ENCODE measurements at regions not wholly inside any gene's neighbourhood (a gene's known extent, or its start where the extent isn't known, plus 50 kb on each side); places are given as distances from the start of the nearest gene placed in this dataset.
A peak's percentile ranks its signal among the peaks of the same experiment; 100 is the strongest.
"Not testable (repeated sequence)": the region's sequence is repeated elsewhere in the genome, so short reads cannot be mapped to it uniquely, and the experiment has no call there.

- ATAC-seq (ENCODE audit: low read depth) (no peak), DNase-seq (ENCODE audit: low spot score in 2 of 2) (no peak)
- no peaks in the 10 kb centered on the region for H3K27me3 Mint-ChIP-seq
- no peaks in the 10 kb centered on the region for H3K36me3 Mint-ChIP-seq
- no peaks in the 10 kb centered on the region for H3K4me1 Mint-ChIP-seq
- no peak overlapping the region for H3K4me3 Mint-ChIP-seq
- no peak overlapping the region for H3K27ac Mint-ChIP-seq
- H3K9me3 Mint-ChIP-seq, result no peaks in the 10 kb centered on the region
Measured at GRCh38 chr1:199472018-199472417, 555.5 kb upstream of the NR5A2 start.

- ATAC-seq (ENCODE audit: low read depth) (no peak), DNase-seq (ENCODE audit: low spot score in 2 of 2) (no peak)
- no peak overlapping the region for H3K4me3 Mint-ChIP-seq
- no peaks in the 10 kb centered on the region for H3K27me3 Mint-ChIP-seq
- H3K27ac Mint-ChIP-seq, result no peak overlapping the region
- no peaks in the 10 kb centered on the region for H3K9me3 Mint-ChIP-seq
- H3K36me3 Mint-ChIP-seq, result no peaks in the 10 kb centered on the region
- no peaks in the 10 kb centered on the region for H3K4me1 Mint-ChIP-seq
Measured at GRCh38 chr1:199472978-199473377, 554.5 kb upstream of the NR5A2 start.

DNA sequence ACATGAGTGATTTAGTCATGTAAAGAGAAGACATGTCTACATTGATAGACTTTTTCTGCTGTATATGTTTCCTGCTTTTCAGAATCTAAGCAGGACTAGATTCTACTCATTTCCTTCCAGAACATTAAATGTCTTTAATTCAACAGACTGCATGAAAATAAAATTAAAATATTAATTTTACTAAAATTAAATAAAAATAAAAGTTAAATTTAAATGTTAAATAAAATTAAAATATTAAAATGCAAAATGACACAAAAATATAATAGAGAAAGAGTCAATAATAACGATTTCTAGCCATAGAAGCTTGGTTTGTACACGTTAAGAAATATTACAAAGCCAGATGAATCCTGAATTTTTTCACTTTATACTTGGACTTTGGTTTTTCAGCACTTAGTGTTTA, 552.8 kb upstream of the NR5A2 start:
- Mint-ChIP-seq H3K4me1 (no peaks in the 10 kb centered on the region), H3K27ac (no peak overlapping the region), H3K9me3 (no peaks in the 10 kb centered on the region), H3K4me3 (no peak overlapping the region), H3K36me3 (no peaks in the 10 kb centered on the region), H3K27me3 (no peaks in the 10 kb centered on the region)
- DNase-seq (ENCODE audit: low spot score in 2 of 2), result no peak
- ATAC-seq (ENCODE audit: low read depth), result no peak

DNA sequence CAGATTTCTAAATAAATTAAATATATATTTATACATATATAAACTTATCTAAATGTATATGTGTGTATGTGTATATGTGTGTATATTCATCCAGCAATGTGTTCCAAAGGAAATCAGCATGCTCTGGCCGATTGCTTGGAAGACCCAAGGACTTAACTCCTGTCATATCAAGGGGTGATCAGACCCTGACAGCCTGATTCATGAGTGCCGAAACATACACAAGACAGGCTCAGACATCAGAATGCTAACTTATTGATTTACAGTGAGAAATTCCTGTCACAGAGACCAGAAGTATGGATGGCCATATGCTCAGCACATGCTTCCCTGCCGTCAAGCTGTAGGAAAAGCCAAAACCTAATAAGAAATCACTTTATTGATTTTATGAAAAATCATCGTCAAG, 545.1 kb upstream of the NR5A2 start:
- ATAC-seq (ENCODE audit: low read depth) (no peak), DNase-seq (ENCODE audit: low spot score in 2 of 2) (no peak)
- Mint-ChIP-seq H3K27ac (no peak overlapping the region), H3K9me3 (peaks cover 5% of the 10 kb centered on the region), H3K4me3 (no peak overlapping the region), H3K4me1 (peaks cover 2% of the 10 kb centered on the region), H3K27me3 (no peaks in the 10 kb centered on the region), H3K36me3 (no peaks in the 10 kb centered on the region)

DNA sequence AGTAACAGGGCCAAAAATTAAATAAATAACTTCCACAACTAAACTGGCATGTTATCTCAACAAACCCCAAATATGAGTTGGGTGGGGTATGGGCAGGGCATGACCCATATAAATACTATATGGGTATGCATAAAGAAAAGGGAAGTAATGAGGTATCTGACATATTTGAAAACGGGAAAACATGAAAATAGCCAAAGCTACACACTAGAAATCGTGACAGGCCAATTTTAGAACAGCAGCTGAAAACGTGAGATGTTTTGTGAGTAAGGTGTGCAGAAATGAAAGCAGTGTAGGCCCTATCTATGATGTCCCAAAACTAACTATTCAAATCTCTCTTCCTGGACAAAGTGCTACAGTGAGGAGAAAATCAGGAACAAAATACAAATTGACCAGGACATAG, 537.9 kb upstream of the NR5A2 start:
- no peak overlapping the region for H3K4me3 Mint-ChIP-seq
- no peaks in the 10 kb centered on the region for H3K27me3 Mint-ChIP-seq
- DNase-seq (ENCODE audit: low spot score in 2 of 2) (no peak), ATAC-seq (ENCODE audit: low read depth) (peak; percentile 26)
- H3K4me1 Mint-ChIP-seq, result peaks cover 7% of the 10 kb centered on the region
- H3K9me3 Mint-ChIP-seq, result peaks cover 7% of the 10 kb centered on the region
- peak overlapping the region; percentile 60 for H3K27ac Mint-ChIP-seq
- peaks cover 2% of the 10 kb centered on the region for H3K36me3 Mint-ChIP-seq

DNA sequence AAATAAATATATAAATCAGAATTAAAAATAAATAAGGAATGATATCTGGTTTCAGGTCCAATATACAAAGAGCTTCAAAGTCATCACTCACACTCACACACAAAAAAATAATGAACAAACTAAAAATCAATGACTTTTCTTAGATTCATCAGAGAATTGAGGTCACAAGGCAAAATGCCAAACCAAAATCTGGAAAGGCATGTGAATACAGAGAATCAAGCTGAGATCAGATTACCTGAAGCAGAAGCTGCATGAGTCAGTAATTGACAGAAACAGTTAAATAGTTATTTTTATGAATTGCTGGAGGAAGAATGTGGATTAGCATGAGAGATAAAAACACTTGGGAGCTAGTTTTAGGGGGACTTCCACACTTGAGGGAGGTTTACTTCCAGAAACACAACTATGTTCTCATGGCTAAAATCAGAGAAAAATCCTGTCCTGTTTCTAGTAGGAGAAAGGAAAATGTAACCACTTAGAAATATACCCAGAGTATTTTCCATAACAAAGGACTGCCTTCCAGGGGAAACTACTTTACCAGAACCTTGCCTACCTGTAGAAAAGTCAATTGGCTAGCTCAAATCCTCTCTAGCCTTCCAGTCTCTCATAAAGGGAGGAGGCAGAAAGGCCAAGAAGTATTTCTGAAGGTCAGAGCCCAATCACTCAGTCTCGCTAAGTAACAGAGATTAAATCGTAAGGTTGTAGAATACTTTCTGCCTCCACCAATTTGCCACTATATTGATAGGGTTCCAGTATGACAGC, 536.6 kb upstream of the NR5A2 start:
- peaks cover 7% of the 10 kb centered on the region for H3K36me3 Mint-ChIP-seq
- H3K27ac Mint-ChIP-seq, result no peak overlapping the region
- H3K4me1 Mint-ChIP-seq, result peaks cover 7% of the 10 kb centered on the region
- ATAC-seq (ENCODE audit: low read depth), result no peak
- peaks cover 10% of the 10 kb centered on the region for H3K9me3 Mint-ChIP-seq
- no peak overlapping the region for H3K4me3 Mint-ChIP-seq
- H3K27me3 Mint-ChIP-seq, result no peaks in the 10 kb centered on the region
- no peak for DNase-seq (ENCODE audit: low spot score in 2 of 2)

DNA sequence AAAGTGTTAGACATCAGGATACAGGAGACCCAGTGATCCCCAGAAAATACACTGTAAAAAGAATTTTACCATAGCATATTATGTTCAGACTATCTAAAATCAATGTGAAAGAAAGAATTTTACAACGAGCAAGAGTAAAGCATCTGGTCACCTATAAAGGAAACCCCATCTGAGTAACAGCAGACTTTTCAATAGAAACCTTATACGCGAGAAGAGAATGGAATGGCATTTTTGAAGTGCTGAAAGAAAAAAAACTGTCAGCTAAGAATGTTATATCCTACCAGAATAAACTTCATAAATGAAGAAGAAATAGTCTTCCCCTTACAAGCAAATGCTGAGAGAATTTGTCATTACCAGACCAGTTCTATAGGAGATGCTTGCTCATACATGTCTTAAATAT, 532.1 kb upstream of the NR5A2 start:
- no peak overlapping the region for H3K4me3 Mint-ChIP-seq
- H3K9me3 Mint-ChIP-seq, result peaks cover 18% of the 10 kb centered on the region
- ATAC-seq (ENCODE audit: low read depth) (no peak), DNase-seq (ENCODE audit: low spot score in 2 of 2) (no peak)
- H3K27ac Mint-ChIP-seq, result no peak overlapping the region
- peaks cover 11% of the 10 kb centered on the region for H3K36me3 Mint-ChIP-seq
- peaks cover 17% of the 10 kb centered on the region for H3K4me1 Mint-ChIP-seq
- no peaks in the 10 kb centered on the region for H3K27me3 Mint-ChIP-seq

DNA sequence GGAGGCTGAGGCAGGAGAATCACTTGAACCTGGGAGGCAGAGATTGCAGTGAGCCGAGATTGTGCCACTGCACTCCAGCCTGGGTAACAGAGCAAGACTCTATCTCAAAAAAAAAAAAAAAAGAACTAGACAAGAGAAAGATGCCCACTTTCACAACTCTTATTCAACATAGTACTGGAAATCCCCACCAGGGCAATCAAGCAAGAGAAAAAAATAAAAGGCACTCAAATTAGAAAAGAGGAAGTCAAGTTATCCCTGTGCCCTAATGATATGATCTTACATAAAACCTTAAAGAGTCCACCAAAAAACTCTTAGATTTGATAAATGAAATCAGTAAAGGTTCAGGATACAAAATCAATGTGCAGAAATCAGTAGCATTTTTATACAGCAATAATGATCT, 528.7 kb upstream of the NR5A2 start:
- peak; percentile 93 for ATAC-seq (ENCODE audit: low read depth)
- H3K27ac Mint-ChIP-seq, result peak overlapping the region; percentile 28
- H3K36me3 Mint-ChIP-seq, result not testable (repeated sequence)

DNA sequence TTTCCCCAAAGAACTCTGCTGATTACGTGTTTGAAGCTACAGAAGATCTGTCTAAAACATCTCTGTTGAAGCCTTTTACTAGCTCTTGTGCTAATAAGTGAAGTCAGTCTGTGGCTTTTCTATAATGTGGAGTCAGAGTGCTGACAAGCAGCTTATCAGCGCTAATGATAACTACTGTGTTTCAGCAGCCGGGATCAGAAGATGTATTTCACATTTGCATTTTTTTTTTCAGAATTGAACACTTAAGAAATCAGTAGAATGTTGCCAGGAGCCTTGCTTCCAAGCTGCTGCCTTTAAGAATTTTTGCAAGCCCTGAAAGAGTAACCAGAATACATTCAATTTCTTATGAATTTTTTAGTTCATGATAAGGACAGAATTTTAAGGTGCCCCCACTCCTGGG, 519.4 kb upstream of the NR5A2 start:
- no peak overlapping the region for H3K4me3 Mint-ChIP-seq
- H3K9me3 Mint-ChIP-seq, result peaks cover 2% of the 10 kb centered on the region
- DNase-seq (ENCODE audit: low spot score in 2 of 2), result no peak
- H3K27me3 Mint-ChIP-seq, result peaks cover 2% of the 10 kb centered on the region
- no peaks in the 10 kb centered on the region for H3K36me3 Mint-ChIP-seq
- peaks cover 14% of the 10 kb centered on the region for H3K4me1 Mint-ChIP-seq
- no peak overlapping the region for H3K27ac Mint-ChIP-seq
- ATAC-seq (ENCODE audit: low read depth), result no peak

More for the DNA sequence above, 528.7 kb upstream of the NR5A2 start:
- not testable (repeated sequence) for H3K27me3 Mint-ChIP-seq
- Mint-ChIP-seq H3K4me1 (peaks cover 17% of the 10 kb centered on the region), H3K9me3 (peaks cover 21% of the 10 kb centered on the region), H3K4me3 (peak overlapping the region; percentile 69)
- peak in 1 of 2 donors; percentile 44 for DNase-seq (ENCODE audit: low spot score in 2 of 2)

- Mint-ChIP-seq H3K4me1 (peaks cover 14% of the 10 kb centered on the region), H3K4me3 (no peak overlapping the region), H3K27ac (no peak overlapping the region), H3K27me3 (peaks cover 2% of the 10 kb centered on the region), H3K36me3 (no peaks in the 10 kb centered on the region), H3K9me3 (no peaks in the 10 kb centered on the region)
- ATAC-seq (ENCODE audit: low read depth) (no peak), DNase-seq (ENCODE audit: low spot score in 2 of 2) (no peak)
Measured at GRCh38 chr1:199508653-199509052, 518.9 kb upstream of the NR5A2 start.

DNA sequence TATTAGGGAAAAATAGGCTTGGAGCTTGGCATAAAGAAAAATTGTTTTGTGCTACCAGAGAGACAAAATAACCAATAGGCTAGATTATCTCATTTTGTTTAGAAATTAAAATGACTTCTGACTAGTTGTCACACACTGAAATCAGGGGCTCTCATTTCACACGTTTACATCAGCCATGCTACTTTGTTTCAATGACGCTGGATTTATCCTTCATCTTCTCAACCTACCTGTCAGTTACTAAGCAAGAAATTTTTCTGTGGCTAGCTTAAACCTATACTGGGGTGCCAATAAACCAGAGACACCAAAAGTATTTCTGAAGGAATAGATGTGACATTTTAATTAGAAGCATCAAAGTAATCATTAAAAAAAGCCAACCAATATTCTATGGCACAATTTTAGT, 518.1 kb upstream of the NR5A2 start:
- ATAC-seq (ENCODE audit: low read depth), result no peak
- Mint-ChIP-seq H3K4me3 (no peak overlapping the region), H3K27me3 (peaks cover 2% of the 10 kb centered on the region), H3K4me1 (peaks cover 14% of the 10 kb centered on the region), H3K27ac (no peak overlapping the region), H3K9me3 (no peaks in the 10 kb centered on the region), H3K36me3 (no peaks in the 10 kb centered on the region)
- no peak for DNase-seq (ENCODE audit: low spot score in 2 of 2)

GRCh38 chr1:199510314-199510713, 517.2 kb upstream of the NR5A2 start:
- H3K4me1 Mint-ChIP-seq, result peaks cover 14% of the 10 kb centered on the region
- H3K9me3 Mint-ChIP-seq, result no peaks in the 10 kb centered on the region
- no peak overlapping the region for H3K4me3 Mint-ChIP-seq
- H3K27me3 Mint-ChIP-seq, result peaks cover 2% of the 10 kb centered on the region
- no peak for DNase-seq (ENCODE audit: low spot score in 2 of 2)
- ATAC-seq (ENCODE audit: low read depth), result peak; percentile 37
- no peaks in the 10 kb centered on the region for H3K36me3 Mint-ChIP-seq
- no peak overlapping the region for H3K27ac Mint-ChIP-seq

DNA sequence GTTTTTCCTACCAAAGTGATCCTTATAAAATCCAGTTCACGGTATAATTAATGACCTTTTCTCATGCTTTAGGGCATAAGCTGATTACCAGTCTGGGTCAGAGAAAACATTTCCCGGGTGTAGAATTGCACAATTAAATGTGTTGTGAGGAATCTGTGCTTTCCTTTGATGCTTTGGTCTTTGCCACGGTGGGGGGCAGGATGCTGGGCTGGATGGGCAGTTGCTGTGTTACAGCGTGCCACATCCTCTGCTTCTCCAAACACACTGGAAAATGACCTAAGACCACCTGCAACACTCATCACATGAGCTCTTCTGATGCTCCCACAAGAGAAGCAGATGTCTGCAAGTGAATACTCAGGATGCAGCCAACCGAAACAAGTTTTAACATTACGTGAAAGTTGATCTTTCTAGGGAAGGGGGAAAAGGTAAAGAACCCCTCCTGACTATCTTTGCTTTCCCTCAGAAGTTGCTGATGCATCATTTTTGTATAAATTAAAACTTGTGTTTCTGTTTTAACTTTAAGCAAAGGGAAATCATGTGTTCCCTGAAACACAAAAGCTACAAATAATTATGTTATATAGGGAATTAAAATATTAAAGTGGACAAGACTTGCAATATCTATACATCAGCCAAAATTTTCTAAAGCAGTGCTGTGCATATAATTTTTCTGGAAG, 515.3 kb upstream of the NR5A2 start:
- ATAC-seq (ENCODE audit: low read depth), result no peak

DNA sequence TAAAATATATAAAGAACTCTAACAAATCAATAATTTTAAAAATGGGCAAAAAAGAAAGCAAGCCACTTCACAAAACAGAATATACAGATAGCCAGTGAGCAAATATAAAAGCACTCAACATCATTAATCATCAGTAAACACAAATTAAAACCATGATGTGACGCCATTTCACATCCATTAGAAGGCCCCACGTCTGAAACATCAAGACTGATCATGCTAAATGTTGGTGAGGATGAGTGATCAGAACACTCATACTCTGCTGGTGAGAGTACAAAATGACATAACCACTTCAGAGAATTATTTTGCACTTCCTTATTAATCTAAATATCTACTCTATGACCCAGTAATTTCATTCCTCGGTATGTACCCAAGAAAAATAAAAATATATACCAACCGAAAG, 512.2 kb upstream of the NR5A2 start:
- Mint-ChIP-seq H3K4me1 (peaks cover 9% of the 10 kb centered on the region), H3K27me3 (peaks cover 2% of the 10 kb centered on the region), H3K27ac (no peak overlapping the region), H3K9me3 (no peaks in the 10 kb centered on the region), H3K36me3 (no peaks in the 10 kb centered on the region), H3K4me3 (no peak overlapping the region)
- DNase-seq (ENCODE audit: low spot score in 2 of 2) (no peak), ATAC-seq (ENCODE audit: low read depth) (no peak)

More for the DNA sequence above, 515.3 kb upstream of the NR5A2 start:
- no peak for DNase-seq (ENCODE audit: low spot score in 2 of 2)
- Mint-ChIP-seq H3K36me3 (no peaks in the 10 kb centered on the region), H3K4me3 (no peak overlapping the region), H3K27ac (no peak overlapping the region), H3K9me3 (no peaks in the 10 kb centered on the region), H3K27me3 (peaks cover 2% of the 10 kb centered on the region), H3K4me1 (peaks cover 11% of the 10 kb centered on the region)

- no peaks in the 10 kb centered on the region for H3K27me3 Mint-ChIP-seq
- DNase-seq (ENCODE audit: low spot score in 2 of 2) (no peak), ATAC-seq (ENCODE audit: low read depth) (no peak)
- no peaks in the 10 kb centered on the region for H3K9me3 Mint-ChIP-seq
- H3K27ac Mint-ChIP-seq, result no peak overlapping the region
- H3K36me3 Mint-ChIP-seq, result no peaks in the 10 kb centered on the region
- no peaks in the 10 kb centered on the region for H3K4me1 Mint-ChIP-seq
- H3K4me3 Mint-ChIP-seq, result no peak overlapping the region
Measured at GRCh38 chr1:199522338-199522737, 505.2 kb upstream of the NR5A2 start.

Data from memory B cell (primary cell).